ENCODE measurements at regions not wholly inside any gene's neighbourhood (a gene's known extent, or its start where the extent isn't known, plus 50 kb on each side); places are given as distances from the start of the nearest gene placed in this dataset.

DNA sequence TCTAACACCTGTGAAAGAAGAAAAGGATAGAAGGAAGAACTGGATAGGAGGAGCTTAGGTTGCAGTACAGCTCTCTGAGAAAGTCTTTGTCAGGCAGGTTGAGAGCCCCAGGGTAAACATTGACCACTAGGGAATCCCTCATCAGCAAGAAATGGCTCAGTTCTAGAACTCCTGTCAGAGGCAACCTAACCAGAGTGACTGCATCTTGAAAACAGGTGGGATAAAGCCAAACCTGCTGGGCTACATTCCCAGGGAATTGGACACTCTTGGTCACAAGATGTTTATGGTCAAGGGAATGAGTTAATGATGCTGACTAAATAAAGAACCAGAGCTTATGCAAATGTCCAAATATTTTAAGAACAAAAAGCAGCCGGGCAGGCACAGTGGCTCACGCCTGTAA lies 108.3 kb upstream of the MED14 start:
- Histone ChIP-seq H3K9me3 (ENCODE audit: insufficient read depth, low read length) (peaks cover 15% of the 10 kb centered on the region; the same call in 1 of the 2 replicates), H3K4me1 (ENCODE audit: low read length) (peaks cover 13% of the 10 kb centered on the region), H3K4me3 (ENCODE audit: low read length) (no peak overlapping the region), H3K27me3 (ENCODE audit: low read depth, low read length) (no peaks in the 10 kb centered on the region), H4K20me1 (ENCODE audit: insufficient read depth, low read length) (no peaks in the 10 kb centered on the region), H3K9ac (ENCODE audit: low read length) (no peak overlapping the region), H3K36me3 (replicated peaks; ENCODE audit: low read depth, low read length) (peaks cover 5% of the 10 kb centered on the region), H3K79me2 (ENCODE audit: low read length) (no peaks in the 10 kb centered on the region), H2AFZ (ENCODE audit: low read depth, low read length) (no peak overlapping the region), H3K4me2 (ENCODE audit: low read length) (no peak overlapping the region), H3K27ac (ENCODE audit: low read length) (no peak overlapping the region)
- TF ChIP-seq EZH2phosphoT487 (IDR thresholded peaks at IDR 0.05; ENCODE audit: low read depth) = no peak
- TF ChIP-seq, protein P1, sequence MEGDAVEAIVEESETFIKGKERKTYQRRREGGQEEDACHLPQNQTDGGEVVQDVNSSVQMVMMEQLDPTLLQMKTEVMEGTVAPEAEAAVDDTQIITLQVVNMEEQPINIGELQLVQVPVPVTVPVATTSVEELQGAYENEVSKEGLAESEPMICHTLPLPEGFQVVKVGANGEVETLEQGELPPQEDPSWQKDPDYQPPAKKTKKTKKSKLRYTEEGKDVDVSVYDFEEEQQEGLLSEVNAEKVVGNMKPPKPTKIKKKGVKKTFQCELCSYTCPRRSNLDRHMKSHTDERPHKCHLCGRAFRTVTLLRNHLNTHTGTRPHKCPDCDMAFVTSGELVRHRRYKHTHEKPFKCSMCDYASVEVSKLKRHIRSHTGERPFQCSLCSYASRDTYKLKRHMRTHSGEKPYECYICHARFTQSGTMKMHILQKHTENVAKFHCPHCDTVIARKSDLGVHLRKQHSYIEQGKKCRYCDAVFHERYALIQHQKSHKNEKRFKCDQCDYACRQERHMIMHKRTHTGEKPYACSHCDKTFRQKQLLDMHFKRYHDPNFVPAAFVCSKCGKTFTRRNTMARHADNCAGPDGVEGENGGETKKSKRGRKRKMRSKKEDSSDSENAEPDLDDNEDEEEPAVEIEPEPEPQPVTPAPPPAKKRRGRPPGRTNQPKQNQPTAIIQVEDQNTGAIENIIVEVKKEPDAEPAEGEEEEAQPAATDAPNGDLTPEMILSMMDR (IDR thresholded peaks at IDR 0.05; ENCODE audit: low read depth, low read length) = no peak

DNA sequence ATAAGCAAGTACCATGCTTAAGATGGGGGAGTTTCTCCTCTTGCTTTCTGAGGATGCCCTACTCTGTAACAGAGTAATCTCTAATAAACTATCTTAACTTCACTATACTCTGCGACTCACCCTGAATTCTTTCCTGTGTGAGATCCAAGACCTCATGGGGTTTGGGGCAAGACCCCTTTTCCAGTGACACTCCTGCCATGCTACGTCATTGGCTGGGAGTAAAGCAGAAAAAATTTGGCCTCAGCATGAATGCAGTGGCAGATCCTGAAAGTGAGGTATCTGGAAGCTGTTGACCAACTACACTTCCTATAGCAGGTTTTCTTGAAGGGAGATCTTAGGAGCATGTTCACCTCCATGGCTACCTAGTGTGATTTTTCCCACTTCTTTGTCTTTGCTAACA lies 109.1 kb upstream of the MED14 start:
- H3K27ac ChIP-seq (ENCODE audit: low read length) = no peak overlapping the region
- H4K20me1 ChIP-seq (ENCODE audit: insufficient read depth, low read length) = no peaks in the 10 kb centered on the region
- TF ChIP-seq, protein P1 (IDR thresholded peaks at IDR 0.05; ENCODE audit: low read depth, low read length) = no peak
- TF ChIP-seq EZH2phosphoT487 (IDR thresholded peaks at IDR 0.05; ENCODE audit: low read depth) = no peak
- no peaks in the 10 kb centered on the region for H3K27me3 ChIP-seq (ENCODE audit: low read depth, low read length)
- H3K79me2 ChIP-seq (ENCODE audit: low read length) = no peaks in the 10 kb centered on the region
- H2AFZ ChIP-seq (ENCODE audit: low read depth, low read length) = no peak overlapping the region
- no peak overlapping the region for H3K4me3 ChIP-seq (ENCODE audit: low read length)
- H3K36me3 ChIP-seq (replicated peaks; ENCODE audit: low read depth, low read length) = peaks cover 5% of the 10 kb centered on the region
- H3K9me3 ChIP-seq (ENCODE audit: insufficient read depth, low read length) = peaks cover 15% of the 10 kb centered on the region; the same call in 1 of the 2 replicates
- H3K9ac ChIP-seq (ENCODE audit: low read length) = no peak overlapping the region
- H3K4me1 ChIP-seq (ENCODE audit: low read length) = peaks cover 13% of the 10 kb centered on the region
- H3K4me2 ChIP-seq (ENCODE audit: low read length) = no peak overlapping the region

DNA sequence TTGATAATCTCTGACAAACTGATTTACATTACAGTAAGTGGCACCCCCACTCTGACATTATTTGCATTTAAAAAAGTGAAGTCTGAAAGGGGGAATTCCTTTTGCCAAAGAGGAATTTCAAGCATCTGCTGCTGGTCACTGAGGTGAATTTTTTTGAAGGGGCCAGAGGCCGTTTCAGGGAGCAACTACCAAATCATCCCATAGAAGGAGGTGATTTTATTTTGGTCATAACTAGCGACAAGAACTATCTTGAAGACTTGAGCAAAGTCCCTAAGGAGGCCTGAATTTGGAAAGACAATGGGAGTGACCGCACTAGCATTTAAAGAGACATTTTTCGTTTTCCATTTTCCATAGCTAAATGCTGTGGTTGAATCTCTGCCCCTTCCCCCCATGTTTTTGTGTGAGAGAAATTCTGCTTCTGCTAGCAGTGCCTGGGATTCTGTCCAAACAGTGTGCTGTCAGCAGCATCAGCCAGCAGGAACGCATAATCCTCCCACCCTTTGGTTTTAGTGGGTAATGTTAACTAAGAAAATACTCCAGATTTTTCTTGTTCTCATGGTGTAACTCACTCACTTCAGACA lies 110.1 kb upstream of the MED14 start:
- no peak overlapping the region for H3K4me3 ChIP-seq (ENCODE audit: low read length)
- H3K4me1 ChIP-seq (ENCODE audit: low read length) = peaks cover 17% of the 10 kb centered on the region
- H3K27ac ChIP-seq (ENCODE audit: low read length) = peak overlapping the region; percentile 11

More for the DNA sequence above, 110.1 kb upstream of the MED14 start:
- H4K20me1 ChIP-seq (ENCODE audit: insufficient read depth, low read length) = no peaks in the 10 kb centered on the region
- H3K36me3 ChIP-seq (replicated peaks; ENCODE audit: low read depth, low read length) = peaks cover 5% of the 10 kb centered on the region
- H3K27me3 ChIP-seq (ENCODE audit: low read depth, low read length) = no peaks in the 10 kb centered on the region
- H2AFZ ChIP-seq (ENCODE audit: low read depth, low read length) = no peak overlapping the region
- H3K9ac ChIP-seq (ENCODE audit: low read length) = no peak overlapping the region
- peaks cover 15% of the 10 kb centered on the region; the same call in 1 of the 2 replicates for H3K9me3 ChIP-seq (ENCODE audit: insufficient read depth, low read length)
- TF ChIP-seq EZH2phosphoT487 (IDR thresholded peaks at IDR 0.05; ENCODE audit: low read depth) = no peak
- TF ChIP-seq, protein P1 (IDR thresholded peaks at IDR 0.05; ENCODE audit: low read depth, low read length) = no peak
- peak overlapping the region; percentile 24; the same call in 1 of the 2 replicates for H3K4me2 ChIP-seq (ENCODE audit: low read length)
- H3K79me2 ChIP-seq (ENCODE audit: low read length) = no peaks in the 10 kb centered on the region
